Gastrocnemius medialis (tissue), 4 donors: ENCODE measurements at regions not wholly inside any gene's neighbourhood (a gene's known extent, or its start where the extent isn't known, plus 50 kb on each side); places are given as distances from the start of the nearest gene placed in this dataset.

Experiments used
- ATAC-seq, 2 donors: fragments of 150-250 bp; one replicate each; pipeline ENCODE4 v1.9.1; 2016
- DNase-seq, 2 donors: peaks; one replicate each; pipeline ENCODE4 v3.0.0-alpha.2; 2019
- H3K27ac ChIP-seq, 4 donors: fragments of 200-600 bp; sonication (generic); 1 replicate in 1 of 4; 2 replicates in 3 of 4; pipeline ENCODE4 v1.5.1; 2016 to 2018; ENCODE audit warnings: mild to moderate bottlenecking in 2 of 4, moderate library complexity in 1 of 4
- H3K27me3 ChIP-seq, 3 donors: fragments of 200-600 bp; sonication (generic) in 2 of 3; 1 replicate in 1 of 3; 2 replicates in 2 of 3; pipeline versions ENCODE4 v1.5.1 to v1.6.0; 2016 to 2019; ENCODE audit warnings: mild to moderate bottlenecking in 1 of 3, moderate library complexity in 1 of 3
- H3K36me3 ChIP-seq, 2 donors: fragments of 200-600 bp; sonication (generic) in 1 of 2; one replicate each; pipeline ENCODE4 v1.5.1; 2017 to 2018
- H3K4me1 ChIP-seq, 2 donors: fragments of 200-600 bp; sonication (generic) in 1 of 2; one replicate each; pipeline ENCODE4 v1.5.1; 2016 to 2017; ENCODE audit warnings: mild to moderate bottlenecking in 2 of 2
- H3K4me3 ChIP-seq, 4 donors: fragments of 200-600 bp; sonication (generic) in 3 of 4; 1 replicate in 1 of 4; 2 replicates in 3 of 4; pipeline ENCODE4 v1.5.1; 2016 to 2019; ENCODE audit warnings: mild to moderate bottlenecking in 2 of 4
- H3K9me3 ChIP-seq, 3 donors: fragments of 200-600 bp; sonication (generic) in 2 of 3; 1 replicate in 1 of 3; 2 replicates in 2 of 3; pipeline ENCODE4 v1.5.1; 2016 to 2019
- CTCF ChIP-seq, 5 experiments: fragments of 450-650 bp in 3 of 5; fragments of 200-600 bp in 2 of 5; sonication (generic) in 2 of 5; IDR thresholded peaks in 4 of 5; conservative IDR thresholded peaks in 1 of 5; 1 replicate in 4 of 5; 2 replicates in 1 of 5; pipeline ENCODE4 v1.5.1; 2016 to 2019; ENCODE audit warnings: antibody characterized with exemption in 5 of 5, mild to moderate bottlenecking in 3 of 5, moderate library complexity in 3 of 5
- POLR2A ChIP-seq, 2 donors: fragments of 450-650 bp; IDR thresholded peaks; one replicate each; pipeline ENCODE4 v1.6.1; 2017; ENCODE audit warnings: antibody characterized with exemption in 2 of 2, mild to moderate bottlenecking in 2 of 2, moderate library complexity in 2 of 2
- in situ Hi-C, 4 donors: fragments of 200-750 bp; cut with MboI; loops; one replicate each; pipeline versions ENCODE4 v1.15.0 to v1.8.0; 2017; ENCODE audit warnings: low sequenced_read_pairs in 4 of 4
- intact Hi-C: fragments of 100-400 bp; cut with DNase I; formaldehyde crosslinking; loops from one replicate; pipeline ENCODE4 v1.15.1; 2023; ENCODE audit warnings: low total_unique reads

- no peaks in the 10 kb centered on the region for H3K36me3 ChIP-seq
- ATAC-seq (no peak), DNase-seq (no peak)
- no peaks in the 10 kb centered on the region for H3K4me1 ChIP-seq
- intact Hi-C loops: no loop called here
- H3K27me3 ChIP-seq: peaks cover 0 to 2% (median 0%) of the 10 kb centered on the region in 3 donors
- H3K27ac ChIP-seq: no peak overlapping the region
- in situ Hi-C loops: no loop called here
- no peak overlapping the region for H3K4me3 ChIP-seq
- no peaks in the 10 kb centered on the region for H3K9me3 ChIP-seq
- TF ChIP-seq POLR2A (IDR thresholded peaks at IDR 0.05): no peak
- no peak for TF ChIP-seq CTCF (IDR thresholded peaks at IDR 0.05 in 4 of 5, conservative IDR thresholded peaks at IDR 0.05 in 1 of 5)
Measured at GRCh38 chr20:22450537-22450936, 133.8 kb downstream of the FOXA2 start.

- intact Hi-C loops: no loop called here
- H3K4me3 ChIP-seq: no peak overlapping the region
- peaks cover 0 to 2% (median 0%) of the 10 kb centered on the region in 3 donors for H3K27me3 ChIP-seq
- H3K9me3 ChIP-seq: no peaks in the 10 kb centered on the region
- no peak overlapping the region for H3K27ac ChIP-seq
- ATAC-seq (no peak), DNase-seq (no peak)
- no peaks in the 10 kb centered on the region for H3K4me1 ChIP-seq
- no peaks in the 10 kb centered on the region for H3K36me3 ChIP-seq
- in situ Hi-C loops: loop anchor here in 1 of 4 donors (10.0 kb wide), 1 partner anchor 105 kb away; no protein-coding TSS in a partner anchor
- no peak for TF ChIP-seq CTCF (IDR thresholded peaks at IDR 0.05 in 4 of 5, conservative IDR thresholded peaks at IDR 0.05 in 1 of 5)
- no peak for TF ChIP-seq POLR2A (IDR thresholded peaks at IDR 0.05)
Measured at GRCh38 chr20:22449188-22449973, 135.0 kb downstream of the FOXA2 start.

- H3K9me3 ChIP-seq: no peaks in the 10 kb centered on the region
- H3K36me3 ChIP-seq: no peaks in the 10 kb centered on the region
- ATAC-seq (no peak), DNase-seq (no peak)
- no peak overlapping the region for H3K4me3 ChIP-seq
- H3K27ac ChIP-seq: no peak overlapping the region
- in situ Hi-C loops (loop anchor here in 1 of 4 donors (10.0 kb wide), 1 partner anchor 103 kb away; no protein-coding TSS in a partner anchor), intact Hi-C loops (no loop called here)
- H3K27me3 ChIP-seq: peaks cover 0 to 2% (median 0%) of the 10 kb centered on the region in 3 donors
- no peak for TF ChIP-seq POLR2A (IDR thresholded peaks at IDR 0.05)
- no peak for TF ChIP-seq CTCF (IDR thresholded peaks at IDR 0.05 in 4 of 5, conservative IDR thresholded peaks at IDR 0.05 in 1 of 5)
- no peaks in the 10 kb centered on the region for H3K4me1 ChIP-seq
Measured at GRCh38 chr20:22447447-22447778, 137.0 kb downstream of the FOXA2 start.

- no peak overlapping the region for H3K27ac ChIP-seq
- TF ChIP-seq POLR2A (IDR thresholded peaks at IDR 0.05) (no peak), CTCF (IDR thresholded peaks at IDR 0.05 in 4 of 5, conservative IDR thresholded peaks at IDR 0.05 in 1 of 5) (no peak)
- H3K36me3 ChIP-seq: no peaks in the 10 kb centered on the region
- H3K27me3 ChIP-seq: peaks cover 0 to 2% (median 0%) of the 10 kb centered on the region in 3 donors
- in situ Hi-C loops (loop anchor here in 1 of 4 donors (10.0 kb wide), 1 partner anchor 102 kb away; no protein-coding TSS in a partner anchor), intact Hi-C loops (no loop called here)
- no peak for DNase-seq
- no peaks in the 10 kb centered on the region for H3K9me3 ChIP-seq
- no peak for ATAC-seq
- no peak overlapping the region for H3K4me3 ChIP-seq
- no peaks in the 10 kb centered on the region for H3K4me1 ChIP-seq
Measured at GRCh38 chr20:22446613-22447446, 137.5 kb downstream of the FOXA2 start.
